ENCODE measurements at regions not wholly inside any gene's neighbourhood (a gene's known extent, or its start where the extent isn't known, plus 50 kb on each side); places are given as distances from the start of the nearest gene placed in this dataset.

- no peak for DNase-seq (ENCODE audit: low read depth in 1 of 2, low spot score in 1 of 2)
Measured at GRCh38 chr15:39059917-39060316, 495.3 kb upstream of the RASGRP1 start.

GRCh38 chr15:39061952-39062464 lies 497.4 kb upstream of the RASGRP1 start:
- no peak for DNase-seq (ENCODE audit: low read depth in 1 of 2, low spot score in 1 of 2)

- no peak for DNase-seq (ENCODE audit: low read depth in 1 of 2, low spot score in 1 of 2)
Measured at GRCh38 chr15:39066677-39067076, 502.1 kb upstream of the RASGRP1 start.

DNA sequence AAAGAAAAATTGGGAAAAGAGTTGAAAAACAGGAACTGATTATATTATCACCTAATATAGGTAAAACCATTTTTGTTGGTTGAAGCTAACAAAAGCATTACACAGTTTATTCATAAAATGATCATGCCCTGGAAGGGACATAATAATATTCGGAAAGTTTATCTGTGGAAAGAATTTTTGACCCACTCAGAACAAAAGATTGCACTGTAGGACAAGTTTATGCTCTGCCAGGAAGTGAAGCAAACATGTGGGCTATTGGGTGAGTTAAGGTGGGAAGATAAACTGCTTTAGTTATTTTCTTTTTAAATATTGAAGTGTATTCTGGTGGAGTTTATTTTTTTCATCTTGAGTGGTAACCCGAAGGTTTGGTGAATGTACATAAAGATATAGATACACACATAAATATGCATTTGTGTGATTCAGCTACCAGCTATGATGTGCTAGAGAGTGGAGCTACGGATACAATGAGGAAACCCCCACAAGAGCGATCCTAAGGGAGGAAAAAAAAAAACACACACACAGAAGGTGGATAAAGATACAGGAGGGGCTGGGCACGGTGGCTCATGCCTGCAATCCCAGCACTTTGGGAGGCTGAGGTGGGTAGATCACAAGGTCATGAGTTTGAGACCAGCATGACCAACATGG lies 506.4 kb upstream of the THBS1 start:
- DNase-seq (ENCODE audit: low read depth in 1 of 2, low spot score in 1 of 2), result no peak

DNA sequence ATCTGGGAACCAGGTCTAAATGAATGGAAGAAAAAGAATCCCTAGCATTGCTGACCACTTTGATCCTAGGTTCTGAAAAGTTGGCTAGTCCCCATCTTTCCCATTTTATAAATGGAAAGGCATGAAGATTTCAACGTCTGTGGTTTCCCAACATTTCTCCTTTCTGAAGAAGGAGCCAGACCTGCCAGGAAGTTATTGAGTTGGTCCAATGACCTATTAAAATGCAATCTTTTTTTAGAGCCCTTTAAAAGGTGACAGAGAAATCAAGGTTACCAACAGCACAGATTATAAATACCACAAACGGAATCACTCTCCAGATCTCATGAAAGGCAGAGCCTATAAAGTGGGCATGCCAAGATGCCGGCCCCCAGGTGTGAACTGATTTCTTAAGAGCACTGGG lies 505.6 kb upstream of the THBS1 start:
- DNase-seq (ENCODE audit: low read depth in 1 of 2, low spot score in 1 of 2), result no peak

DNA sequence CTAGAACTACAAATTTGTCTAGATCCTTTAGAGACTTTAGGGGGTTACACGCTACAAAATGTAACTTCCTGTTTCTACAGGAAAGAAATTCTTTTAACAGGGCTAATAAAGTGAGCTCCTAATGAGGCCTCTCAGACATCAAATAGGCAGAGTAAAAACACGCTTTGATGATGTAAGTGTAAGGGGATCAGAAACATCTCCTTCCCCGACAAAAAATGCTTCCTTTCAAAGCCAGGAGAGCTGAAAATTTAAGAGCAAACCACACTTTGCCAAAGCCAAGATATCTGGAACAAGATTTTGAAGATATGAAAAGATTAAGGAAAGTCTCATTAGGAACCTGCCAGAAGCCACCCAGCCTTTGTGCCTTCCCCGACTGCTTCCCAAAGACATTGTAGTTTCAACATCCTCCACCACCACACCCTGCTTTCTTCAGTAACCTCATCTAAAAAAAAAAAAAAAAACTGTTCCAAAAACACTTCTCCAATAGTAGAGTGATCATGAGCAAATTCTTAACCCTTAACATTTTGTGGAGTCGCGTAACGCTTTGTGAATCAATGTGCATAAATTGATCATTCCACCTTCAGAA lies 505.0 kb upstream of the THBS1 start:
- DNase-seq (ENCODE audit: low read depth in 1 of 2, low spot score in 1 of 2), result no peak

- no peak for DNase-seq (ENCODE audit: low read depth in 1 of 2, low spot score in 1 of 2)
Measured at GRCh38 chr15:39078026-39078425, 502.9 kb upstream of the THBS1 start.

- DNase-seq (ENCODE audit: low read depth in 1 of 2, low spot score in 1 of 2), result no peak
Measured at GRCh38 chr15:39079296-39079847, 501.5 kb upstream of the THBS1 start.

- no peak for DNase-seq (ENCODE audit: low read depth in 1 of 2, low spot score in 1 of 2)
Measured at GRCh38 chr15:39083213-39083612, 497.7 kb upstream of the THBS1 start.

GRCh38 chr15:39084674-39085530 lies 496.0 kb upstream of the THBS1 start:
- DNase-seq (ENCODE audit: low read depth in 1 of 2, low spot score in 1 of 2), result no peak

- no peak for DNase-seq (ENCODE audit: low read depth in 1 of 2, low spot score in 1 of 2)
Measured at GRCh38 chr15:39086641-39087040, 494.2 kb upstream of the THBS1 start.

- DNase-seq (ENCODE audit: low read depth in 1 of 2, low spot score in 1 of 2), result no peak
Measured at GRCh38 chr15:39088156-39088555, 492.7 kb upstream of the THBS1 start.

DNA sequence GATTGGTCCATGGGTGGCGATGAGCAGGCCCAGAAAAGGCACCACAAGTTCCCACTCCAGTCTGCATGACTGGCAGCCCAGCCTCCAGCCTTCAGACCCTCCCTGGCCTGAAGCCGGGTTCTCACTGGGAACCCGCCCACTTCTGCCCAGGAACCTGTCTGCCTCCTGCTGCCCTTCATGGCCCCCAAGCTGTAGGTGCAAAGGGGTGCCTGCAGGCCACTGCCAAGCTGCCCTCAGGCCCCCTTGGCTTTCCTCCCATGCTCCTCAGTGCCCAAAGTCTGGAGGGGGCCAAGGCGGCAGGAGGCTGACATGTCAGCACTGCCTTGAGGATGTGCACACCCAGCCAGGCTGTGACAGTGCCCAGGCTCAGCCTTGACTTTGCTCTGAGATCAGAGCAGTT lies 488.5 kb upstream of the THBS1 start:
- no peak for DNase-seq (ENCODE audit: low read depth in 1 of 2, low spot score in 1 of 2)

DNA sequence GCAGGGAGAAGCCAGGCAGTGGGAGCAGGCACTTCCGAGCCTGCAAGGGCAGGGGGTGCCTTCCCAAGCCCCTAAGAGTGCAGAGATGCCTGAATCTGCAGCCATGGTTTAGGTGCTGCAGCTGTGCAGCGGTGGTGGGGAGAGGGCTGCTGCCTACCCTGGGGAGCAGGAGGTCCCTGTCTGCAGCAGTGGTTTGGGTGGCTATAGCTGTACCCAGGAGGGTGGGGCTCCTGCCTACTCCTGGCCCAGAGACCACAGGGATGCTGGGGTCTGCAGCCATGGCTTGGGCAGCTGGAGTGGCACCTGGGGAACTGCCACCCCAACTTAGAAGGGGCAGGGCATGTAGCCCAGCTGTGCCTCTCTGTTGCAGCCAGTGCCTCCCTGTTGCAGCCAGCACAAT lies 488.1 kb upstream of the THBS1 start:
- no peak for DNase-seq (ENCODE audit: low read depth in 1 of 2, low spot score in 1 of 2)

- no peak for DNase-seq (ENCODE audit: low read depth in 1 of 2, low spot score in 1 of 2)
Measured at GRCh38 chr15:39094116-39094515, 486.8 kb upstream of the THBS1 start.

DNA sequence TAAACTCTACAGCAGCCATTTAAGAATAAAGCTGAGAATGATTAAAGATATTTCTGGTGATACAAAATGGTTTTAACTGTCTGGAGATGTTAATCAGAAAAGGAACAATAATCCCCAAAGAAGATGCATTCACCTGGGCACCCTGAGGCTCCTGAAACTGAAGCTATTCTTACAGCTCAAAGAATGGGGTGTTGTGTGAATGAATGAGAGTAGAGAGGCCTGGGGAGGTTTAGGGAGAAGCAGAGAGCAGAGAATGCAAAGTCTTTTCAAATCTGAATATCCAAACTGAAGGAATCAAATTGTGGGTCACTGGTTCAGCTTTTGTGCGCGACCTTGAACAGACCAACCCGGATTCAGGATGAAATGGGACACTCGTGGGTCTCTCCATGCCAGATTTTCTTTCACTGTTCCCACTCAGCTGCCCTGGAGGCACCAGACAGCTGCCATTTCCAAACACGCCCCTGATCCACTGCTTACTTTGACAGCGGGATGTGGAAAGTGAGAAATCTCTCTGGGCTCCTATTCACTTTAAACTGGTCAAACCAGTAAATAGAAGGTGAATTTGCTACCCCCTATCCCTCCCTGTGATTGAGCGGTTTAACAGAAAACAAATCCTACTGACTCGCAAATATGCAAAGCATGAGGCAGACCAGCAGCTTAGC lies 485.5 kb upstream of the THBS1 start:
- DNase-seq (ENCODE audit: low read depth in 1 of 2, low spot score in 1 of 2), result no peak

- DNase-seq (ENCODE audit: low read depth in 1 of 2, low spot score in 1 of 2), result no peak
Measured at GRCh38 chr15:39096608-39097205, 484.2 kb upstream of the THBS1 start.

GRCh38 chr15:39099524-39099923 lies 481.4 kb upstream of the THBS1 start:
- no peak for DNase-seq (ENCODE audit: low read depth in 1 of 2, low spot score in 1 of 2)

DNA sequence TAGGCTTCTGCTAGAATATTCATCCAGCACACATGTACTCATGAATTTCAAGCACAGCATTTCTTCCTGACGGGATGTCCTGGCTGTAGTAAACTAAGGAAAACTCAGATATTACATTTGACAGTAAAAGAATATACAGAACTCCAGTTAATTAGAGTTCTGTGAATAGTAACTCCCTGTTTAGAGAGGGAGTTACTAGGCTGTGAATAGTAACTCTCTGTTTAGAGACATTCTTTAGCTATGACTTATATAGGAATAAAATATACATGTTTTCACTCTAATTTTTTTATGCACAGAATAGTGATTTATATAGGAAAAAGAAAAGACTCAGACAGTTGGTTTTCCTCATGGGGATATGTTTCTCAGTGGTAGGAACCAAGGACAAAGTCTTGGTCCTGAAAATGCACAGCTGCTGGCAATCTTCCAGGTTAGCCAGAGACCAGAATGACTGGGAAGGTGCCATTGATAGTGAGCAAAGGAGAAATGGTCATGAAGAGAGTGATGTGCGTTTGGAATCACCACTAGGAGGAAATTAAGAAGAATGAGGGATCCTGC lies 480.7 kb upstream of the THBS1 start:
- DNase-seq (ENCODE audit: low read depth in 1 of 2, low spot score in 1 of 2), result no peak

GRCh38 chr15:39102431-39102830 lies 478.4 kb upstream of the THBS1 start:
- DNase-seq (ENCODE audit: low read depth in 1 of 2, low spot score in 1 of 2), result no peak

- no peak for DNase-seq (ENCODE audit: low read depth in 1 of 2, low spot score in 1 of 2)
Measured at GRCh38 chr15:39106950-39107349, 473.9 kb upstream of the THBS1 start.

All from activated CD4-positive, alpha-beta T cell treated with anti-CD3 and anti-CD28 coated beads, Interleukin-2, amount 50 U/mL, for 24 hours (primary cell).